Spleen (tissue), 11 donors: ENCODE measurements at regions not wholly inside any gene's neighbourhood (a gene's known extent, or its start where the extent isn't known, plus 50 kb on each side); places are given as distances from the start of the nearest gene placed in this dataset.

Experiments used
- DNase-seq: peaks from one replicate; pipeline ENCODE4 v3.0.0-alpha.2; 2020
- H3K27ac ChIP-seq, 8 donors: fragments of 200-600 bp; sonication (generic) in 7 of 8; 1 replicate in 4 of 8; 2 replicates in 4 of 8; pipeline versions ENCODE4 v1.5.0 to v1.8.0; 2016 to 2021; ENCODE audit warnings: inconsistent platforms in 4 of 8, mild to moderate bottlenecking in 4 of 8, moderate library complexity in 1 of 8
- H3K27me3 ChIP-seq, 7 donors: fragments of 200-600 bp; sonication (generic) in 6 of 7; replicated peaks in 1 of 7; 1 replicate in 4 of 7; 2 replicates in 3 of 7; pipeline versions ENCODE4 v1.5.0 to v1.8.0; 2016 to 2021; ENCODE audit warnings: inconsistent platforms in 3 of 7, mild to moderate bottlenecking in 1 of 7
- H3K36me3 ChIP-seq, 6 donors: fragments of 200-600 bp; sonication (generic) in 5 of 6; 1 replicate in 4 of 6; 2 replicates in 2 of 6; pipeline versions ENCODE4 v1.5.0 to v1.8.0; 2016 to 2021; ENCODE audit warnings: inconsistent platforms in 2 of 6
- H3K4me1 ChIP-seq, 6 donors: fragments of 200-600 bp; sonication (generic) in 5 of 6; 1 replicate in 3 of 6; 2 replicates in 3 of 6; pipeline versions ENCODE4 v1.5.0 to v1.8.0; 2016 to 2021; ENCODE audit warnings: inconsistent platforms in 3 of 6
- H3K4me3 ChIP-seq, 8 donors: fragments of 200-600 bp; sonication (generic) in 7 of 8; 1 replicate in 4 of 8; 2 replicates in 4 of 8; pipeline versions ENCODE4 v1.5.0 to v1.8.0; 2016 to 2021; ENCODE audit warnings: inconsistent platforms in 4 of 8, mild to moderate bottlenecking in 4 of 8, moderate library complexity in 2 of 8
- H3K9me3 ChIP-seq, 8 donors: fragments of 200-600 bp; sonication (generic) in 7 of 8; 1 replicate in 4 of 8; 2 replicates in 4 of 8; pipeline versions ENCODE4 v1.5.0 to v1.8.0; 2016 to 2021; ENCODE audit warnings: inconsistent platforms in 4 of 8
- POLR2A ChIP-seq, 3 donors: fragments of 450-650 bp; IDR thresholded peaks; one replicate each; pipeline ENCODE4 v1.5.1; 2017; ENCODE audit warnings: antibody characterized with exemption in 3 of 3, mild to moderate bottlenecking in 1 of 3
- POLR2AphosphoS5 ChIP-seq, 3 donors: sonication (generic); formaldehyde crosslinking; IDR thresholded peaks; one replicate each; pipeline ENCODE4 v1.5.1; 2017; ENCODE audit warnings: antibody characterized with exemption in 3 of 3
- WGBS, 5 donors: extraction: QIAGEN DNeasy Blood & Tissue Kit in 3 of 5; methylation state at CpG; one replicate each; pipeline versions ENCODE4 v1.1.5 to v1.1.7; 2013 to 2018; 5-methylcytosine and 5-hydroxymethylcytosine counted together
- intact Hi-C: fragments of 100-400 bp; cut with DNase I; formaldehyde crosslinking; loops from one replicate; pipeline ENCODE4 v1.15.0; 2023; ENCODE audit warnings: low total_unique reads
- small RNA-seq, 4 donors: library from RNA; depleted of rRNA; stranded (forward); fragments of <200 nt; gene quantifications; one replicate each; pipeline ENCODE3, GENCODE V24; 2016
- TF ChIP-seq, protein P1 (sequence below), 11 experiments: fragments of 200-600 bp in 7 of 11; fragments of 450-650 bp in 4 of 11; sonication (generic) in 4 of 11; IDR thresholded peaks in 8 of 11; conservative IDR thresholded peaks in 3 of 11; 1 replicate in 7 of 11; 2 replicates in 4 of 11; pipeline versions ENCODE4 v1.4.0 to v1.8.0; 2016 to 2021; ENCODE audit warnings: antibody characterized with exemption in 11 of 11, inconsistent platforms in 4 of 11, mild to moderate bottlenecking in 1 of 11
- donor health status: healthy with polysubstance abuse.
- donor health status: DM: no; HTN: no; CAD: no; lungs with moderate emphysema.
- donor health status: DM: no; HTN: no; CAD: no.
- donor health status: Bipolar disorder and iron deficiency.
- donor health status: healthy.
- donor health status: DM: no; HTN: no; CAD: no.
- donor health status: DM: yes; HTN: yes; CAD: no.

DNA sequence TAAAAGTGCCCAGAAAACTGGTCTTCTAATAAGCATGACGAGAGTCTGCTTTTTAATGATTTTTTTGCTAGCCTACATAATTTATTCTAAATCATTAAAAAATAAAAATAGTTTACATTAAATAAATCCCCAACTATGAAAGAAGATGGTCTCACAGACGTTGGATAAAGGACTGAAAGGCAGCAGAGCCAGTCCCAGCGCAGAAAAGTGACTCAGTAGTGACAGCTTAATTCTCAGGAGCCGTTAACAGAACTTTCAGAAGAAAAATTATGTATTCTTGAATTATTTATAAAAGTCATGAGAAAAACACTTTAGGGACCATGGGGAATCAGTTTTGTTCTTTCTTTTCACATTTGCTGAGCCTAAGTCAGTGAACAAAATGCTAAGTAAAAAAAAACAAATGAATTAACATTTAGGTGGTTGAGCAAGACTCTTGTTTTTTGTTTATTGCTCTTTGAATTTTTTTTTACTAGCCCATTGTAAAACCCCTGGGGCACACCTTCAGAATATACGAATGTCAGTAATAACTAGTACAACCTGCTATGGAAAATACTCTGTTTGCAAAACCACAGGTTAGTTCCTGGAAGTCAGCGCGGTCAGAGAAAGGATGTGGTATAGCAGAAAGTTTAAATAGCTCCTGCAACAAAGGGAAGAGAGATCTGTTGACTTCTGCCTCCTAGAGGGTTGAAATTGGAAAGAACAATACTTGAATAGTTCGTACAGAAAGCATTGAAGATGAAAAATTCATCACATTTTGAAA, 50.4 kb upstream of the CCDC160 start:
- no peak for DNase-seq
- intact Hi-C loops, result no loop called here
- peaks cover 0 to 16% (median 0%) of the 10 kb centered on the region in 6 donors for H3K4me1 ChIP-seq
- H3K27ac ChIP-seq, result no peak overlapping the region
- peaks cover 0 to 33% (median 0%) of the 10 kb centered on the region in 7 donors for H3K27me3 ChIP-seq
- H3K4me3 ChIP-seq, result peak overlapping the region in 1 of 8 donors; percentile 6
- no peak for TF ChIP-seq POLR2A (IDR thresholded peaks at IDR 0.05)
- TF ChIP-seq POLR2AphosphoS5 (IDR thresholded peaks at IDR 0.05), result no peak
- TF ChIP-seq, protein P1, sequence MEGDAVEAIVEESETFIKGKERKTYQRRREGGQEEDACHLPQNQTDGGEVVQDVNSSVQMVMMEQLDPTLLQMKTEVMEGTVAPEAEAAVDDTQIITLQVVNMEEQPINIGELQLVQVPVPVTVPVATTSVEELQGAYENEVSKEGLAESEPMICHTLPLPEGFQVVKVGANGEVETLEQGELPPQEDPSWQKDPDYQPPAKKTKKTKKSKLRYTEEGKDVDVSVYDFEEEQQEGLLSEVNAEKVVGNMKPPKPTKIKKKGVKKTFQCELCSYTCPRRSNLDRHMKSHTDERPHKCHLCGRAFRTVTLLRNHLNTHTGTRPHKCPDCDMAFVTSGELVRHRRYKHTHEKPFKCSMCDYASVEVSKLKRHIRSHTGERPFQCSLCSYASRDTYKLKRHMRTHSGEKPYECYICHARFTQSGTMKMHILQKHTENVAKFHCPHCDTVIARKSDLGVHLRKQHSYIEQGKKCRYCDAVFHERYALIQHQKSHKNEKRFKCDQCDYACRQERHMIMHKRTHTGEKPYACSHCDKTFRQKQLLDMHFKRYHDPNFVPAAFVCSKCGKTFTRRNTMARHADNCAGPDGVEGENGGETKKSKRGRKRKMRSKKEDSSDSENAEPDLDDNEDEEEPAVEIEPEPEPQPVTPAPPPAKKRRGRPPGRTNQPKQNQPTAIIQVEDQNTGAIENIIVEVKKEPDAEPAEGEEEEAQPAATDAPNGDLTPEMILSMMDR (IDR thresholded peaks at IDR 0.05 in 8 of 11, conservative IDR thresholded peaks at IDR 0.05 in 3 of 11), result no peak
- no peaks in the 10 kb centered on the region for H3K9me3 ChIP-seq
- WGBS, 5 donors, result 24 to 33% (median 27%) methylated on average over 8 of the region's 8 CpGs
- no peaks in the 10 kb centered on the region for H3K36me3 ChIP-seq

Small RNA genes lying in the stretch of these regions (small RNA-seq; reads per million reads assigned to genes)
- gene RF00019 (0 reads per million in 4 donors), gene TIMM8BP2 (0 reads per million in 4 donors)
